LNCAP (cell line): ENCODE measurements at regions not wholly inside any gene's neighbourhood (a gene's known extent, or its start where the extent isn't known, plus 50 kb on each side); places are given as distances from the start of the nearest gene placed in this dataset.

Experiments used
- TF ChIP-seq, protein P1 (sequence below): fragments of 450-650 bp; IDR thresholded peaks from 2 replicates; pipeline ENCODE4 v1.5.1; 2017; ENCODE audit warnings: mild to moderate bottlenecking

DNA sequence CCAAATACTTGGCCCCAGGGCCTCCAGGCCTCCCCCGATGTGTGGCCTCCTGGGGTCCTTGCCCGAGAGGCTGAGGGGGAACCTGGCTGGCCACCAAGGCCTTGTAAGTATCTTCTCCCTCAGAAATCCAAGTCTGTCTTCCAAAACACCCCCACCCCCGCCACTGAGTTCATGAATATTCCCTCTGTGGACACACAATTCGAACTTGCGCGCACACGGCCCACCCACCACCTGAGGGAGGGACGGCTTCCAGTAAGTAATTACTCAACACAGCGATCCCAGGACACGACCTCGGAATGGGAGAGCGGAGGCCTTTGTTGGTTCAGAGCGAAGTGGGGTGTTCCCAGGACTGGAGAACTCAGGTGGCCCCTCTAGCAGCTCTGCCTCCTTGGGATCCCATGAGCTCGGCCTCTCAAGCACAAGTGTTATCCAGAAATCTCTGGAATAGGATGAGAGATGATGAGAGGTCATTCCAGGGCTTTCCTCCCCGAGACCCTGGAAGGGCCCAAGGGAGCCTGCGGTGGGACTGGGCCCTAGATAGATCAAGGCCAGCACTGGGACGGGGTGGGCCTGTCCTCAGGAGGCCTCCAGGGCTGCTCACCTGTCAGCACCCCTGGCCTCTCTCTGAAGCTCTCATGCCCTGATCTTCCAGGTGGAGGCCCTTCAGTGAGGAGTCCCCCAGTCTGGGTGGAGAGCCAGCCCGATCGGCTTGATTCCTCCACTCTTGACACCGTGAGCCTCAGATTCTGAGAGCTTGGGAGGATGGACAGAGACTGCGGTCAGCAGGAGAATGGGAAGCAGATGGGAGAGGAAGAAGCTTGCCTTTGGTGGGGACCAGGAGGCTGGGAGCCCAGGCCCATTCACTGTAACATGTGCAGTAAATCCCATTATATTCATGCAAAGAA, 219.0 kb upstream of the RTL1 start:
- TF ChIP-seq, protein P1, sequence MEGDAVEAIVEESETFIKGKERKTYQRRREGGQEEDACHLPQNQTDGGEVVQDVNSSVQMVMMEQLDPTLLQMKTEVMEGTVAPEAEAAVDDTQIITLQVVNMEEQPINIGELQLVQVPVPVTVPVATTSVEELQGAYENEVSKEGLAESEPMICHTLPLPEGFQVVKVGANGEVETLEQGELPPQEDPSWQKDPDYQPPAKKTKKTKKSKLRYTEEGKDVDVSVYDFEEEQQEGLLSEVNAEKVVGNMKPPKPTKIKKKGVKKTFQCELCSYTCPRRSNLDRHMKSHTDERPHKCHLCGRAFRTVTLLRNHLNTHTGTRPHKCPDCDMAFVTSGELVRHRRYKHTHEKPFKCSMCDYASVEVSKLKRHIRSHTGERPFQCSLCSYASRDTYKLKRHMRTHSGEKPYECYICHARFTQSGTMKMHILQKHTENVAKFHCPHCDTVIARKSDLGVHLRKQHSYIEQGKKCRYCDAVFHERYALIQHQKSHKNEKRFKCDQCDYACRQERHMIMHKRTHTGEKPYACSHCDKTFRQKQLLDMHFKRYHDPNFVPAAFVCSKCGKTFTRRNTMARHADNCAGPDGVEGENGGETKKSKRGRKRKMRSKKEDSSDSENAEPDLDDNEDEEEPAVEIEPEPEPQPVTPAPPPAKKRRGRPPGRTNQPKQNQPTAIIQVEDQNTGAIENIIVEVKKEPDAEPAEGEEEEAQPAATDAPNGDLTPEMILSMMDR = no peak

DNA sequence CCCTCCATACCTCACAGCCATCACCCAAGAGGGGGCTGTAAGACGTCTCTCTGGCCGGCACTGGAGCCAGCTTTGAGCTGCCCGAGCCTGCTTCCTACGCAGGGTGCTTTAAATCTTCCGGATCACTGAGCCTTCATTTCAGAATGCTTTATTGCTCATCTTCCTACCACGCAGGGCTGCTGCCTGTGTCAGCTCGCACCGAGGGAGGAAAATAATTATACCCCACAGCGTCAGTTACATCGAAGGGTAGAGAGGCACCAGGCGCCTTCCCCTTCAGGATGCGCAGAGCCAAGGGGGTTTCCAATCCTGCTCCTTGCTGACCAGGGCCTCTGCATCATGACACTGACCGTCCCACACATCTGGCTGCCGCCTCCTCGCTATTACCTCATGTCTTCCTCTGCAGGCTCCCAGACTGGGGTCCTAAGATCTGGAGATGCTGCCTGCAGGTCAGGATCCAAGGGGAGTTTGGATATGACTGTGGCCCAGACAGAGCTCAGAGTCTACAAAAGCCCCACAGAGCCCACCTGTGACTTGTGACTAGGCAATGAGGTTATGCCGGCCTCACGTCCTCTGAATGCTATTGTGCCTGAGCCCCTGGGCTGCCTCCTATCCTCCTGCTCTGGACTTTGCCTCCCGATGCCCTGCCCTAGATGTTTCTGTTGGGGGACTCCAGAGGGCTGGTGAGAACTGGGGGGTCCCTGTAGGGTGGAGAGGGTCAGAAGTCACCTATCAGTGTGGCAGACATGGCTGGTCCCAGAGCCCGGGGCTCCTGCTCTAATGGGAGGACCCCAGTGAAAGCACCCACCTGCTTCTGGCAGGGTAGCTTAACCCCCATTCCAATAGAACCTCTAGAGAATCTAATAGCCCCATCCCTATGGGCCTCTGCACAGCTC, 220.3 kb upstream of the RTL1 start:
- TF ChIP-seq, protein P1 = no peak

DNA sequence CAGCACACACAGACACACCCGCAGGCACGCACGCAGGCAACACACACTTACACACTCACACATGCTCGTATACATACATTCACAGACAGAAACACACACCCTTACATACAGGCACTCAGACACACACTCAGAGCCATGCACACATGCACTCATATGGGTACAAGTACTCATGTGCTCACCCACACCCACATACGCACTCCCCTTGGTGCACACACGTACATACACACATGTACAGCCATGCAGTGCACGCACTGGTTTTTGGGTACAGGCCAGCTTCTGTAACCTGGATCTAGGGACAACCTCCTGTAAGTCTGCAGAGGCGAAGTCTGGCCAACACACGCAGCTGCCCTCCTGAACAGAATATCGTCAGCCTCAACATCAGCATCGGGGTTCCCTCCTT, 221.3 kb upstream of the RTL1 start:
- TF ChIP-seq, protein P1 = no peak

DNA sequence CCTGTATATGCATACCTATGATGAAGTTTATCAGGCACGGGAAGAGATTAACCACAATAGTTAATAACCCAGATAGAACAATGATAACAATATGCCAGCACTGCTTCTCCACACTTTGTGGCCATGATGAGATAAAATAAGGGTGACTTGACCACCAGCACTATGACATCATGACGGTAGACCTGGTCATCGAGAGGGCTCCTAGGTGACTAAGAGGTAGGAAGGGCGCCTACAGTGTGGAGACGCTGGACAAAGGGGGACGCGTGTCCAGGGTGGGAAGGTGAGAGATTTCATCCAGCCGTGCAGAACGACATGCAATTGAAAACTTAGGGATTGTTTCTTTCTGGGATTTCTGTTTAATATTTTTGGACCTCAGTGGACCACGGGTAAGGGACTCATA, 221.8 kb upstream of the RTL1 start:
- TF ChIP-seq, protein P1 = no peak

DNA sequence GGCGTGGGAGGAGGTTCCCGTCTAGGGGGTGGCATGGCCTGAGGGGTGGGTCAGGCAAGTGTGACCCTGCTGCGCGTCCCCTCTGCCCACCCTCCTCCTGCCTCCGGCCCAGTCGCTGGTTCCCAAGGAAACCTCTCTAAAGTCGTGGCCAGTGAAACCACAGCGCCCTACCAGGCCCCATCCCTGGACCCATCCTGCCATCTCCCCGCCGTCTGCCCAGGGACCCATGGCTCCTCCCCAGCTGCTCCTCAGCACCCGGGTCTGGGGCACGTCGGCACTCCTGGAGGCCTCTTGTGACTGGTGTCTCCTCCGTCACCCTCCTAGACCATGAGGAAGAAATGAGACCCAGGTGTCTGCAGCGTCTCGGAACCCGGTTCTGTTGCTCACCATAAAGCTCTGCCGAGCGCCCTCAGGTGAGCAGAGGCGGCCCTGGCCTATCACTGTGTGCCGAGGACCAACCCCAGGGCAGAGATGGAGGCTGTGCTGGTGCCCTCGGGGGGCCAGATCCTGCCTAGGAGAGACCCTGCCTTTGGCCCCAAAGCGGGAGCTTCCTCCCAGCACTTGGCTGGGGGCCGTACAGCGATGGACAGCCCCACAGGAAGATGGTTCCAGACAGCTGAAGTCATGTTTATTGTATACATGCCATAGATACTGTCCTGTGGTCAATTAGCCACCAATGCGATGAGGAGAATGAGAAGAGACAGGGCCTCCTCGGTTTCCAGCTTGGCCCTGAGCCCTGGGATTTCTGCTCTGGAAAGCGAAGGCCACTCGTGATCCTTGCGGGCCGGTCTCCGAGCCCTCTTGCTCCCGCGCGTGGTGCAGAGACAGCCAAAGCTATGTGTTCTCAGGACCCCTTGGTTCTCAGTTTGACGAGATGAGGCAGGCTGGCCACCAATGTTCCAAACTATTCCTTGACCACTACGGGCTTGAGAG, 222.5 kb upstream of the RTL1 start:
- TF ChIP-seq, protein P1 = no peak

DNA sequence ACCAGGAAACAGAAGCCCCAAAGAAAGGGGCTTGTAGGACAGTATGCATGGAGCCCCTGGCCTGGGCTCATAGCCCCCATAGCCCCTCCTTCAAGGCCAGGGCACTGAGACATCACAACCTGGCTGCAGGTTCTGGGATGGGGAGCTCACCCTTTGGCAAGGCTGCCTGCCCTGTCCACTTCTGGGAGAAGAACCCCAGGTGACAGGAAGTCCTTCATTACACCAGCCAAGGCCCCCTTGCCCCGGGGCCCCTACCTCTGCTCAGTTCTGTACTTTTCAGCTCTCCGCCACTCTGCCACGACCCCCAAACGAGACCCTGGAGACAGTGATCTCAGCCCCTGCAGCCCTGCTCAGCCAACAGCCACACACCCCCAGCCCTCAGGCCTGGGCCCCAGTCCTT, 223.2 kb upstream of the RTL1 start:
- TF ChIP-seq, protein P1 = no peak

DNA sequence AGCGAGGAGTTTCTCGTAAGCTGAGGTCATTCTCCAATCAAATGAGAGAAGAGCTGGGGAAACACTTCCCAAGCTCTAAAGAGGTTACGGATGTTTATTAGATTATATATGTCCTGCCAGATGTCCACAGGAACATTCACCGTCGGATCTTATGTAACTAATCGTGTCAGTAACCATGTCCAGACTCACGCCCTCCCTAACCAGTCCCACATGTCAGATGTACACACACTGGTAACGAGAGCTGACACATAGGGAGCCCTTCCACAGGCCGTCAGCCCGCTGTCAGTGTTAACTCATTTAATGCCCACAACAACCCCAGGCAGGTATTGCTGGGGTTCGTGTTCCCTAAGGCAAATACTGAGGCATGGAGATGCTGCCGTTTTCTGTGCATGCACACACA, 223.7 kb upstream of the RTL1 start:
- TF ChIP-seq, protein P1 = no peak
